HCT116 (cell line): ENCODE measurements at regions not wholly inside any gene's neighbourhood (a gene's known extent, or its start where the extent isn't known, plus 50 kb on each side); places are given as distances from the start of the nearest gene placed in this dataset.

ENCODE experiments used
- ATAC-seq: fragments of 200-7000 bp; cut with Tn5 transposase; 2 replicates; pipeline ENCODE4 v1.9.1; 2020; ENCODE audit warnings: mild to moderate bottlenecking, moderate library complexity
- BruUV-seq: library from RNA; stranded (reverse); fragments of 400-500 nt; replicated peaks from 2 replicates; lab custom pipeline; 2021; lab: Mats Ljungman, UMichigan
- CTCF ChIA-PET: fragments of 300-600 bp; sonication (Branson Sonifier 250); formaldehyde crosslinking; loops from one replicate; lab custom pipeline; 2021; ENCODE audit warnings: antibody characterized with exemption; lab: Charles Lee
- POLR2A ChIA-PET: fragments of 300-600, 350-600 bp; sonication (Branson Sonifier 250); formaldehyde crosslinking; loops from one replicate; lab custom pipeline; 2021; ENCODE audit warnings: antibody characterized with exemption; lab: Charles Lee
- RAD21 ChIA-PET, 2 experiments: fragments of 300-600 bp; sonication (Branson Sonifier 250); formaldehyde crosslinking; loops; one replicate each; lab custom pipeline; 2023; ENCODE audit warnings: low total read pairs in 2 of 2; ENCODE audit not compliant: uncharacterized antibody in 2 of 2, unreplicated experiment in 2 of 2, low non-redundant PET in 1 of 2; lab: Charles Lee
- DNase-seq: peaks from one replicate; pipeline ENCODE4 v3.0.0-alpha.2; 2010; ENCODE audit warnings: low read depth, low spot score
- H2AFZ ChIP-seq: fragments of 200-600 bp; shearing (Covaris generic), sonication (generic); 2 replicates; pipeline ENCODE4 v1.6.1; 2017; ENCODE audit warnings: low read depth, mixed run types, mixed read lengths, antibody characterized with exemption, low read length; ENCODE audit not compliant: poor library complexity, severe bottlenecking
- H3K27ac ChIP-seq: 2 replicates; pipeline ENCODE4 v1.5.1; 2012; ENCODE audit warnings: low read depth, low read length
- H3K27me3 ChIP-seq: fragments of 200-600 bp; sonication (generic); 2 replicates; pipeline ENCODE4 v1.6.1; 2016; ENCODE audit warnings: mixed run types, low read length, mixed read lengths; ENCODE audit not compliant: insufficient read depth
- H3K36me3 ChIP-seq, 2 experiments: fragments of 200-500 bp in 1 of 2; fragments of 200-600 bp in 1 of 2; sonication (Bioruptor generic) in 1 of 2; sonication (generic) in 1 of 2; 2 replicates each; pipeline versions ENCODE4 v1.5.1 to v1.6.1; 2014 to 2016; ENCODE audit warnings: low read length in 2 of 2, inconsistent platforms in 1 of 2, mixed read lengths in 1 of 2, mixed run types in 1 of 2; ENCODE audit not compliant: insufficient read depth in 2 of 2, control insufficient read depth in 1 of 2
- H3K4me1 ChIP-seq, 2 experiments: fragments of 200-600 bp in 1 of 2; sonication (generic) in 1 of 2; 2 replicates each; pipeline versions ENCODE4 v1.5.1 to v1.6.1; 2012 to 2017; ENCODE audit warnings: low read length in 2 of 2, inconsistent platforms in 1 of 2, mild to moderate bottlenecking in 1 of 2, mixed read lengths in 1 of 2, mixed run types in 1 of 2, moderate library complexity in 1 of 2; ENCODE audit not compliant: insufficient read depth in 2 of 2, control insufficient read depth in 1 of 2
- H3K4me2 ChIP-seq: fragments of 200-600 bp; sonication (generic); 2 replicates; pipeline ENCODE4 v1.6.1; 2017; ENCODE audit warnings: mixed run types, low read length, mixed read lengths
- H3K4me3 ChIP-seq, 2 experiments: fragments of 200-600 bp in 1 of 2; sonication (generic) in 1 of 2; replicated peaks in 1 of 2; 2 replicates each; pipeline ENCODE4 v1.5.1; 2011 to 2016; ENCODE audit warnings: low read length in 2 of 2, control low read depth in 1 of 2, low read depth in 1 of 2, mild to moderate bottlenecking in 1 of 2, mixed read lengths in 1 of 2, mixed run types in 1 of 2
- H3K79me2 ChIP-seq: fragments of 200-600 bp; sonication (generic); 2 replicates; pipeline ENCODE4 v1.6.1; 2017; ENCODE audit warnings: mild to moderate bottlenecking, mixed run types, low read length, moderate library complexity, mixed read lengths; ENCODE audit not compliant: insufficient read depth
- H3K9ac ChIP-seq: fragments of 200-600 bp; sonication (generic); 2 replicates; pipeline ENCODE4 v1.6.1; 2016; ENCODE audit warnings: low read length, mixed read lengths
- H3K9me2 ChIP-seq: fragments of 200-600 bp; sonication (generic), shearing (Covaris generic); 2 replicates; pipeline ENCODE4 v1.6.1; 2017; ENCODE audit warnings: mixed run types, mild to moderate bottlenecking, moderate library complexity; ENCODE audit not compliant: insufficient read depth
- H3K9me3 ChIP-seq, 2 experiments: fragments of 200-500 bp in 1 of 2; fragments of 200-600 bp in 1 of 2; sonication (Bioruptor generic) in 1 of 2; sonication (generic) in 1 of 2; 2 replicates each; pipeline ENCODE4 v1.6.1; 2014 to 2017; ENCODE audit warnings: low read length in 2 of 2, mixed read lengths in 2 of 2, inconsistent platforms in 1 of 2, low read depth in 1 of 2, mild to moderate bottlenecking in 1 of 2, mixed run types in 1 of 2, moderate library complexity in 1 of 2; ENCODE audit not compliant: control insufficient read depth in 1 of 2, insufficient read depth in 1 of 2
- H4K20me1 ChIP-seq: fragments of 200-600 bp; sonication (generic), shearing (Covaris generic); 2 replicates; pipeline ENCODE4 v1.6.1; 2017; ENCODE audit warnings: mixed run types, mild to moderate bottlenecking, moderate library complexity; ENCODE audit not compliant: insufficient read depth
- ATF3 ChIP-seq: IDR thresholded peaks from 2 replicates; pipeline ENCODE4 v1.6.1; 2012
- CBX3 ChIP-seq: IDR thresholded peaks from 2 replicates; pipeline ENCODE4 v1.6.1; 2012; ENCODE audit warnings: low read depth
- CEBPB ChIP-seq: IDR thresholded peaks from 2 replicates; pipeline ENCODE4 v1.6.1; 2012; ENCODE audit warnings: low read depth
- CTCF ChIP-seq, 3 experiments: fragments of 200-600 bp in 1 of 3; sonication (generic) in 1 of 3; IDR thresholded peaks in 2 of 3; conservative IDR thresholded peaks in 1 of 3; 2 replicates each; pipeline ENCODE4 v1.5.1; 2012 to 2017; ENCODE audit warnings: low read depth in 2 of 3, low read length in 2 of 3, antibody characterized with exemption in 1 of 3, borderline replicate concordance in 1 of 3, control low read depth in 1 of 3, mild to moderate bottlenecking in 1 of 3, mixed read lengths in 1 of 3, mixed run types in 1 of 3, moderate library complexity in 1 of 3; ENCODE audit not compliant: insufficient read depth in 1 of 3
- EGR1 ChIP-seq: IDR thresholded peaks from 2 replicates; pipeline ENCODE4 v1.6.1; 2012; ENCODE audit warnings: low read depth
- ELF1 ChIP-seq: IDR thresholded peaks from 2 replicates; pipeline ENCODE4 v1.6.1; 2012; ENCODE audit warnings: low read depth, borderline replicate concordance
- EZH2 ChIP-seq: fragments of 200-600 bp; sonication (generic); IDR thresholded peaks from 2 replicates; pipeline ENCODE4 v1.6.1; 2017; ENCODE audit warnings: antibody characterized with exemption, mixed run types
- EZH2phosphoT487 ChIP-seq: fragments of 200-600 bp; IDR thresholded peaks from 2 replicates; pipeline ENCODE4 v1.6.1; 2018; ENCODE audit warnings: antibody characterized with exemption, borderline replicate concordance
- MAX ChIP-seq: IDR thresholded peaks from 2 replicates; pipeline ENCODE4 v1.6.1; 2012
- POLR2A ChIP-seq: IDR thresholded peaks from 2 replicates; pipeline ENCODE4 v1.7.0; 2011; ENCODE audit warnings: borderline replicate concordance; ENCODE audit not compliant: insufficient read depth, insufficient read length; ENCODE audit errors: extremely low read depth
- RAD21 ChIP-seq: IDR thresholded peaks from 2 replicates; pipeline ENCODE4 v1.6.1; 2012; ENCODE audit warnings: low read depth, mild to moderate bottlenecking
- SIN3A ChIP-seq: IDR thresholded peaks from 2 replicates; pipeline ENCODE4 v1.6.1; 2012; ENCODE audit warnings: low read depth
- SRF ChIP-seq: IDR thresholded peaks from 2 replicates; pipeline ENCODE4 v1.6.1; 2012; ENCODE audit warnings: low read depth
- TCF7L2 ChIP-seq: IDR thresholded peaks from 2 replicates; pipeline ENCODE4 v1.7.0; 2011; ENCODE audit warnings: borderline replicate concordance, inconsistent platforms; ENCODE audit not compliant: insufficient read depth, insufficient read length; ENCODE audit errors: extremely low read depth
- YY1 ChIP-seq: IDR thresholded peaks from 2 replicates; pipeline ENCODE4 v1.6.1; 2011; ENCODE audit warnings: low read length, low read depth, moderate library complexity, mild to moderate bottlenecking; ENCODE audit not compliant: insufficient replicate concordance; ENCODE audit errors: extremely low read depth
- ZBTB33 ChIP-seq: IDR thresholded peaks from 2 replicates; pipeline ENCODE4 v1.6.1; 2011; ENCODE audit warnings: mild to moderate bottlenecking, low read length, moderate library complexity; ENCODE audit not compliant: insufficient replicate concordance; ENCODE audit errors: extremely low read depth
- ZNF274 ChIP-seq: fragments of 200-500 bp; sonication (Bioruptor generic); IDR thresholded peaks from 2 replicates; pipeline ENCODE4 v1.6.1; 2014; ENCODE audit warnings: mild to moderate bottlenecking, low read depth, low read length, inconsistent platforms
- intact Hi-C: fragments of 100-400 bp; cut with micrococcal nuclease; formaldehyde crosslinking; loops from 2 replicates; pipeline ENCODE4 v1.10.0; 2022

GRCh38 chr1:241447031-241447644 is 72.4 kb downstream of the FH start:
- intact Hi-C loops = no loop called here
- H3K27ac ChIP-seq = no peak overlapping the region
- no peaks in the 10 kb centered on the region for H4K20me1 ChIP-seq
- no peak overlapping the region for H2AFZ ChIP-seq
- H3K79me2 ChIP-seq = no peaks in the 10 kb centered on the region
- H3K9ac ChIP-seq = no peak overlapping the region
- H3K9me3 ChIP-seq = no peaks in the 10 kb centered on the region
- H3K27me3 ChIP-seq = no peaks in the 10 kb centered on the region
- ChIA-PET POLR2A (no interaction called here), RAD21 (no interaction called here), CTCF (no interaction called here)
- no peak overlapping the region for H3K4me3 ChIP-seq
- no peaks in the 10 kb centered on the region for H3K9me2 ChIP-seq
- no peaks in the 10 kb centered on the region for H3K36me3 ChIP-seq
- no peak for ATAC-seq
- TF ChIP-seq CBX3 (no peak), EGR1 (no peak), ZBTB33 (no peak), TCF7L2 (no peak), SRF (no peak), CEBPB (no peak), SIN3A (no peak), EZH2 (no peak), ATF3 (no peak), YY1 (no peak), POLR2A (no peak), ZNF274 (no peak), EZH2phosphoT487 (no peak), RAD21 (no peak), CTCF (IDR thresholded peaks at IDR 0.05 in 2 of 3, conservative IDR thresholded peaks at IDR 0.05 in 1 of 3; ENCODE audit: borderline replicate concordance in 1 of 3, insufficient read depth in 1 of 3, low read depth in 2 of 3, low read length in 2 of 3) (no peak), MAX (no peak), ELF1 (no peak)
- TF ChIP-seq, all 23 proteins: peak for 0
- no peaks in the 10 kb centered on the region for H3K4me1 ChIP-seq
- no peak overlapping the region for H3K4me2 ChIP-seq
- no peak for DNase-seq
- no TSS peak for BruUV-seq
